ENCODE measurements at regions not wholly inside any gene's neighbourhood (a gene's known extent, or its start where the extent isn't known, plus 50 kb on each side); places are given as distances from the start of the nearest gene placed in this dataset.

DNA sequence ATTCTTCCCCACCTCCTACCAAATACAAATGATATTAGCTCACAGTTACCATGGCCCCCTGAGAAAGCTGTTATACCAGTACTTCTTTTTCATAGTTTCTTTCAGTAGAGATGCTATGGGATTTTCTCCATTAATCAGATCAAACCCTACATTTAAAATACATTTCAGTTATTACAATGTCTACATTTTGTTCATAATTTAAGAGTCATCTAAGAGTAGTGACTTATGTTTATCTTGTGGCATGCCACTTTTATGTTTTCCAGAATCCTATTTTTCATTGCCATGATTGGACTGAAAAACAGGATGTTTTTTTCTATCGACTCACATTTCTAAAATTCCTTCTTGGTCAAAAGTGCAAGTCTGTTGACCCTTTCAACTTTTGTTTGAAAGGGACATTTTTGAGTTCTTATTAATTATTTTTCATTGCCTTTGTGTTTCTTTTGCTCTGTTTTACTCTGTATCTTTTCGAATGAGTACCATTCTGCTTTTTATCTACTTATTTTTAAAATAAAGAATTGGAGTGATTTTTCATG, 77.4 kb upstream of the ANXA1 start:
- in situ Hi-C loops (cut with MboI; ENCODE audit: low sequenced_read_pairs, unreplicated experiment), result no loop called here
- no peak for TF ChIP-seq CTCF (IDR thresholded peaks at IDR 0.05; ENCODE audit: borderline replicate concordance, control extremely low read depth, extremely low read depth, insufficient read depth, missing control alignments)
- DNase-seq (ENCODE audit: low spot score), result no peak

GRCh38 chr9:73073337-73074175, 78.1 kb upstream of the ANXA1 start:
- TF ChIP-seq CTCF (IDR thresholded peaks at IDR 0.05; ENCODE audit: borderline replicate concordance, control extremely low read depth, extremely low read depth, insufficient read depth, missing control alignments), result no peak
- DNase-seq (ENCODE audit: low spot score), result no peak
- in situ Hi-C loops (cut with MboI; ENCODE audit: low sequenced_read_pairs, unreplicated experiment), result no loop called here

- no peak for TF ChIP-seq CTCF (IDR thresholded peaks at IDR 0.05; ENCODE audit: borderline replicate concordance, control extremely low read depth, extremely low read depth, insufficient read depth, missing control alignments)
- no peak for DNase-seq (ENCODE audit: low spot score)
- in situ Hi-C loops (cut with MboI; ENCODE audit: low sequenced_read_pairs, unreplicated experiment), result no loop called here
These were observed 84.6 kb upstream of the ANXA1 start for GRCh38 chr9:73067074-73067473.

- in situ Hi-C loops (cut with MboI; ENCODE audit: low sequenced_read_pairs, unreplicated experiment), result no loop called here
- DNase-seq (ENCODE audit: low spot score), result no peak
- no peak for TF ChIP-seq CTCF (IDR thresholded peaks at IDR 0.05; ENCODE audit: borderline replicate concordance, control extremely low read depth, extremely low read depth, insufficient read depth, missing control alignments)
These were observed 86.2 kb upstream of the ANXA1 start for GRCh38 chr9:73065439-73065838.

DNA sequence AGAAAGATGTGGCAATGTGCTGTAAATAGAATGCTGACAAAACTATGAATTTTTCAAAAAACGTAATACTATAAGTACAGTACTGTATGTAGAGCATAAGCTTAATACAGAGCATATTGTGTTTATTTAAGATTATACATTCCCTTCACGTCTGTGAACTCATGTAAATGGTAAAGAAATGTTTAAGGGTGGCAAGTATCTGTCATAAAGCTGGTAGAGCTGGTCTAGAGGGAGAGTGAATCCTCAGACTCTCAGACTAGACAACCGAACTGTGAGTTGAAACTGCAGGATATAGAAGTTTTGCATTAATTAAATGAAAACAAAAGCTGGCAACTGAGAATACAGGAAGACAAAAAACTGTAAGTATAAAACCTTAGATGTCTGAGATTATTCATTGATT, 87.3 kb upstream of the ANXA1 start:
- in situ Hi-C loops (cut with MboI; ENCODE audit: low sequenced_read_pairs, unreplicated experiment), result no loop called here
- TF ChIP-seq CTCF (IDR thresholded peaks at IDR 0.05; ENCODE audit: borderline replicate concordance, control extremely low read depth, extremely low read depth, insufficient read depth, missing control alignments), result no peak
- DNase-seq (ENCODE audit: low spot score), result no peak

DNA sequence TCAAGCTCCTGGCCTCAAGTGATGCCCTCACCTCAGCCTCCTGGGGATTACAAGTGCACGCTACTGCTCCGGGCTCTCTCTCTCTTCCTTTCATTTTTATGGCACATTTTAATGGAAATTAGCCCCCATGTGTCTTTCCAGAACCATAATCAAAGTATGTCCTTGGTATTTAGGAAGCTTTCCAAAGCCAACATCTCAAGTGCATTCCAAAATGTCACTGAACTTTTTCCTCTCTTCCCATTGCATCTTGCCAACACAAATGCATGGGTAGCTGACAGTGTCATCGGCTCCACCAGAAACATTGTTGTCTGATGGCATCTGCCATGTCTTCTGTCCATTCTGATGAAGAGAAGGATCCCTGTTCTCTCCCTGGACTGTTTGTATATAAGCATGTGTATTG, 90.5 kb upstream of the ANXA1 start:
- in situ Hi-C loops (cut with MboI; ENCODE audit: low sequenced_read_pairs, unreplicated experiment), result no loop called here
- no peak for TF ChIP-seq CTCF (IDR thresholded peaks at IDR 0.05; ENCODE audit: borderline replicate concordance, control extremely low read depth, extremely low read depth, insufficient read depth, missing control alignments)
- no peak for DNase-seq (ENCODE audit: low spot score)
